ENCODE measurements at regions not wholly inside any gene's neighbourhood (a gene's known extent, or its start where the extent isn't known, plus 50 kb on each side); places are given as distances from the start of the nearest gene placed in this dataset.
"Not testable (repeated sequence)": the region's sequence is repeated elsewhere in the genome, so short reads cannot be mapped to it uniquely, and the experiment has no call there.

GRCh38 chr3:177906126-177906511 is 630.1 kb upstream of the KCNMB2 start:
- no peaks in the 10 kb centered on the region for H3K27me3 ChIP-seq (ENCODE audit: insufficient read depth, low read length)
- no CpG with 5 or more reads among the region's 4 CpGs for WGBS (ENCODE audit: extremely low coverage, insufficient coverage, insufficient read length)
- no peaks in the 10 kb centered on the region for H3K79me2 ChIP-seq (ENCODE audit: control insufficient read depth, insufficient read depth, low read length, poor library complexity)
- H2AFZ ChIP-seq (ENCODE audit: insufficient read depth, low read length, poor library complexity), result no peak overlapping the region
- no peak overlapping the region for H3K18ac ChIP-seq (ENCODE audit: low read length)
- peak; percentile 35 to 72 for DNase-seq
- H2AK5ac ChIP-seq (ENCODE audit: low read length), result no peak overlapping the region
- no peaks in the 10 kb centered on the region for H3K36me3 ChIP-seq (ENCODE audit: control insufficient read depth in 1 of 2, insufficient read depth in 2 of 2, low read length in 2 of 2)
- no peak overlapping the region for H3K4me3 ChIP-seq (ENCODE audit: low read depth, low read length)
- H3K4me1 ChIP-seq (ENCODE audit: control insufficient read depth in 1 of 2, insufficient read depth in 2 of 2, low read length in 2 of 2), result peaks cover 2% of the 10 kb centered on the region in 2 experiments
- H3K9ac ChIP-seq (ENCODE audit: low read length), result no peak overlapping the region
- H4K91ac ChIP-seq (ENCODE audit: low read depth, low read length), result no peak overlapping the region
- no peak overlapping the region for H3K4ac ChIP-seq (ENCODE audit: low read depth, low read length)
- no peak overlapping the region for H2BK5ac ChIP-seq (ENCODE audit: low read depth, low read length, poor library complexity)
- peak overlapping the region; percentile 73 for H3K27ac ChIP-seq (ENCODE audit: low read depth, low read length)
- no peak overlapping the region for H4K8ac ChIP-seq (ENCODE audit: low read depth, low read length)
- no peak overlapping the region for H3K14ac ChIP-seq (ENCODE audit: low read length)
- H2BK12ac ChIP-seq (ENCODE audit: low read length), result no peak overlapping the region
- no peak overlapping the region for H2BK120ac ChIP-seq (ENCODE audit: insufficient read depth, low read length, poor library complexity)
- peaks cover 2% of the 10 kb centered on the region for H3K79me1 ChIP-seq (ENCODE audit: low read length)
- H4K12ac ChIP-seq (ENCODE audit: low read depth, low read length), result no peak overlapping the region
- H3K23ac ChIP-seq (ENCODE audit: low read length), result no peak overlapping the region
- H3K4me2 ChIP-seq (ENCODE audit: low read length), result no peak overlapping the region
- H3K9me3 ChIP-seq (ENCODE audit: insufficient read depth, low read depth, low read length), result no peaks in the 10 kb centered on the region

- no peaks in the 10 kb centered on the region for H3K27me3 ChIP-seq (ENCODE audit: insufficient read depth, low read length)
- H2BK5ac ChIP-seq (ENCODE audit: low read depth, low read length, poor library complexity), result no peak overlapping the region
- H3K4me1 ChIP-seq (ENCODE audit: control insufficient read depth in 1 of 2, insufficient read depth in 2 of 2, low read length in 2 of 2), result peaks cover 2% of the 10 kb centered on the region in 2 experiments
- H3K4me3 ChIP-seq (ENCODE audit: low read depth, low read length), result no peak overlapping the region
- H3K79me2 ChIP-seq (ENCODE audit: control insufficient read depth, insufficient read depth, low read length, poor library complexity), result no peaks in the 10 kb centered on the region
- no peak overlapping the region for H3K9ac ChIP-seq (ENCODE audit: low read length)
- H2BK12ac ChIP-seq (ENCODE audit: low read length), result no peak overlapping the region
- no peak overlapping the region for H2AK5ac ChIP-seq (ENCODE audit: low read length)
- H3K36me3 ChIP-seq (ENCODE audit: control insufficient read depth in 1 of 2, insufficient read depth in 2 of 2, low read length in 2 of 2), result no peaks in the 10 kb centered on the region
- no peak for DNase-seq
- no peak overlapping the region for H4K91ac ChIP-seq (ENCODE audit: low read depth, low read length)
- H4K12ac ChIP-seq (ENCODE audit: low read depth, low read length), result no peak overlapping the region
- H3K18ac ChIP-seq (ENCODE audit: low read length), result no peak overlapping the region
- no peak overlapping the region for H2AFZ ChIP-seq (ENCODE audit: insufficient read depth, low read length, poor library complexity)
- H3K14ac ChIP-seq (ENCODE audit: low read length), result no peak overlapping the region
- H3K23ac ChIP-seq (ENCODE audit: low read length), result no peak overlapping the region
- no peak overlapping the region for H2BK120ac ChIP-seq (ENCODE audit: insufficient read depth, low read length, poor library complexity)
- H3K79me1 ChIP-seq (ENCODE audit: low read length), result peaks cover 2% of the 10 kb centered on the region
- H3K4me2 ChIP-seq (ENCODE audit: low read length), result no peak overlapping the region
- H4K8ac ChIP-seq (ENCODE audit: low read depth, low read length), result no peak overlapping the region
- no CpG with 5 or more reads among the region's 5 CpGs for WGBS (ENCODE audit: extremely low coverage, insufficient coverage, insufficient read length)
- H3K27ac ChIP-seq (ENCODE audit: low read depth, low read length), result no peak overlapping the region
- H3K9me3 ChIP-seq (ENCODE audit: insufficient read depth, low read depth, low read length), result no peaks in the 10 kb centered on the region
- H3K4ac ChIP-seq (ENCODE audit: low read depth, low read length), result no peak overlapping the region
Observed at GRCh38 chr3:177906578-177907229, 629.5 kb upstream of the KCNMB2 start.

- not testable (repeated sequence) for H3K14ac ChIP-seq (ENCODE audit: low read length); H2BK120ac ChIP-seq (ENCODE audit: insufficient read depth, low read length, poor library complexity); H3K36me3 ChIP-seq (ENCODE audit: control insufficient read depth in 1 of 2, insufficient read depth in 2 of 2, low read length in 2 of 2); H3K9me3 ChIP-seq (ENCODE audit: insufficient read depth, low read depth, low read length); H3K23ac ChIP-seq (ENCODE audit: low read length); H2AK5ac ChIP-seq (ENCODE audit: low read length); H3K9ac ChIP-seq (ENCODE audit: low read length); H2AFZ ChIP-seq (ENCODE audit: insufficient read depth, low read length, poor library complexity); H3K27me3 ChIP-seq (ENCODE audit: insufficient read depth, low read length); H2BK12ac ChIP-seq (ENCODE audit: low read length); H3K4me3 ChIP-seq (ENCODE audit: low read depth, low read length); H2BK5ac ChIP-seq (ENCODE audit: low read depth, low read length, poor library complexity); H3K79me1 ChIP-seq (ENCODE audit: low read length); H3K4ac ChIP-seq (ENCODE audit: low read depth, low read length); H4K12ac ChIP-seq (ENCODE audit: low read depth, low read length); H3K4me2 ChIP-seq (ENCODE audit: low read length); H3K79me2 ChIP-seq (ENCODE audit: control insufficient read depth, insufficient read depth, low read length, poor library complexity); H3K18ac ChIP-seq (ENCODE audit: low read length); H3K27ac ChIP-seq (ENCODE audit: low read depth, low read length); H4K8ac ChIP-seq (ENCODE audit: low read depth, low read length); H4K91ac ChIP-seq (ENCODE audit: low read depth, low read length); DNase-seq; H3K4me1 ChIP-seq (ENCODE audit: control insufficient read depth in 1 of 2, insufficient read depth in 2 of 2, low read length in 2 of 2)
- WGBS (ENCODE audit: extremely low coverage, insufficient coverage, insufficient read length), result no CpG with 5 or more reads among the region's 6 CpGs
Observed at GRCh38 chr3:177909530-177909929, 626.7 kb upstream of the KCNMB2 start.

- Histone ChIP-seq H2BK12ac (ENCODE audit: low read length) (no peak overlapping the region), H2BK5ac (ENCODE audit: low read depth, low read length, poor library complexity) (no peak overlapping the region), H3K27me3 (ENCODE audit: insufficient read depth, low read length) (no peaks in the 10 kb centered on the region), H2AFZ (ENCODE audit: insufficient read depth, low read length, poor library complexity) (no peak overlapping the region), H4K8ac (ENCODE audit: low read depth, low read length) (no peak overlapping the region), H3K4me2 (ENCODE audit: low read length) (no peak overlapping the region), H2AK5ac (ENCODE audit: low read length) (no peak overlapping the region), H3K9me3 (ENCODE audit: insufficient read depth, low read depth, low read length) (peaks cover 2% of the 10 kb centered on the region), H3K4me3 (ENCODE audit: low read depth, low read length) (no peak overlapping the region), H3K4ac (ENCODE audit: low read depth, low read length) (no peak overlapping the region), H4K91ac (ENCODE audit: low read depth, low read length) (no peak overlapping the region), H4K12ac (ENCODE audit: low read depth, low read length) (no peak overlapping the region), H3K18ac (ENCODE audit: low read length) (no peak overlapping the region), H3K14ac (ENCODE audit: low read length) (no peak overlapping the region), H3K79me2 (ENCODE audit: control insufficient read depth, insufficient read depth, low read length, poor library complexity) (no peaks in the 10 kb centered on the region), H3K27ac (ENCODE audit: low read depth, low read length) (no peak overlapping the region), H2BK120ac (ENCODE audit: insufficient read depth, low read length, poor library complexity) (no peak overlapping the region), H3K36me3 (ENCODE audit: control insufficient read depth in 1 of 2, insufficient read depth in 2 of 2, low read length in 2 of 2) (no peaks in the 10 kb centered on the region), H3K9ac (ENCODE audit: low read length) (no peak overlapping the region), H3K4me1 (ENCODE audit: control insufficient read depth in 1 of 2, insufficient read depth in 2 of 2, low read length in 2 of 2) (no peaks in the 10 kb centered on the region), H3K23ac (ENCODE audit: low read length) (no peak overlapping the region), H3K79me1 (ENCODE audit: low read length) (no peaks in the 10 kb centered on the region)
- no peak for DNase-seq
- no CpG with 5 or more reads among the region's 10 CpGs for WGBS (ENCODE audit: extremely low coverage, insufficient coverage, insufficient read length)
Observed at GRCh38 chr3:177914224-177914623, 622.0 kb upstream of the KCNMB2 start.

Data from trophoblast cell (in vitro differentiated cells and primary cell).